ENCODE measurements at regions not wholly inside any gene's neighbourhood (a gene's known extent, or its start where the extent isn't known, plus 50 kb on each side); places are given as distances from the start of the nearest gene placed in this dataset.

- TF ChIP-seq CTCF (IDR thresholded peaks at IDR 0.05; ENCODE audit: control extremely low read depth, extremely low read depth, low read depth, missing control alignments), result no peak
- ChIA-PET CTCF (no interaction called here), POLR2A (no interaction called here)
- no peak for DNase-seq (ENCODE audit: extremely low spot score)
Measured at GRCh38 chr1:193658691-193659090, 472.3 kb upstream of the B3GALT2 start.

GRCh38 chr1:193658081-193658480, 471.7 kb upstream of the B3GALT2 start:
- no peak for TF ChIP-seq CTCF (IDR thresholded peaks at IDR 0.05; ENCODE audit: control extremely low read depth, extremely low read depth, low read depth, missing control alignments)
- no peak for DNase-seq (ENCODE audit: extremely low spot score)
- ChIA-PET CTCF (no interaction called here), POLR2A (no interaction called here)

- CTCF ChIA-PET, result no interaction called here
Measured at GRCh38 chr1:193657552-193657951, 471.1 kb upstream of the B3GALT2 start.

GRCh38 chr1:193656841-193657240, 470.4 kb upstream of the B3GALT2 start:
- ChIA-PET POLR2A (no interaction called here), CTCF (no interaction called here)
- no peak for DNase-seq (ENCODE audit: extremely low spot score)
- TF ChIP-seq CTCF (IDR thresholded peaks at IDR 0.05; ENCODE audit: control extremely low read depth, extremely low read depth, low read depth, missing control alignments), result no peak

More at GRCh38 chr1:193657552-193657951, 471.1 kb upstream of the B3GALT2 start:
- POLR2A ChIA-PET, result no interaction called here
- no peak for DNase-seq (ENCODE audit: extremely low spot score)
- no peak for TF ChIP-seq CTCF (IDR thresholded peaks at IDR 0.05; ENCODE audit: control extremely low read depth, extremely low read depth, low read depth, missing control alignments)

GRCh38 chr1:193654951-193655735, 468.7 kb upstream of the B3GALT2 start:
- CTCF ChIA-PET, result no interaction called here
- no peak for DNase-seq (ENCODE audit: extremely low spot score)
- POLR2A ChIA-PET, result no interaction called here

GRCh38 chr1:193649587-193649986, 463.2 kb upstream of the B3GALT2 start:
- POLR2A ChIA-PET, result no interaction called here
- no peak for TF ChIP-seq CTCF (IDR thresholded peaks at IDR 0.05; ENCODE audit: control extremely low read depth, extremely low read depth, low read depth, missing control alignments)
- CTCF ChIA-PET, result no interaction called here
- no peak for DNase-seq (ENCODE audit: extremely low spot score)

More at GRCh38 chr1:193654951-193655735, 468.7 kb upstream of the B3GALT2 start:
- no peak for TF ChIP-seq CTCF (IDR thresholded peaks at IDR 0.05; ENCODE audit: control extremely low read depth, extremely low read depth, low read depth, missing control alignments)

Measured in GM10248 (cell line).